HepG2 (cell line): ENCODE measurements at regions not wholly inside any gene's neighbourhood (a gene's known extent, or its start where the extent isn't known, plus 50 kb on each side); places are given as distances from the start of the nearest gene placed in this dataset.

Experiments
- ATAC-seq: fragments of 200-7000 bp; cut with Tn5 transposase; 3 replicates; pipeline ENCODE4 v1.9.1; 2020; ENCODE audit warnings: mild to moderate bottlenecking, moderate library complexity
- BruUV-seq: library from RNA; stranded (reverse); fragments of 400-500 nt; replicated peaks from 2 replicates; lab custom pipeline; 2021; lab: Mats Ljungman, UMichigan
- CTCF ChIA-PET: fragments of 300-600 bp; formaldehyde crosslinking; extraction: SDS; loops from one replicate; lab custom pipeline; 2021; ENCODE audit warnings: low total read pairs, inconsistent platforms, low intra/inter-chr PET ratio; lab: Yijun Ruan, JAX
- POLR2A ChIA-PET: fragments of 350-600 bp; sonication (Branson Sonifier 250); formaldehyde crosslinking; loops from one replicate; lab custom pipeline; 2020; ENCODE audit warnings: antibody characterized with exemption, inconsistent platforms; lab: Yijun Ruan, JAX
- DNase-seq: peaks from one replicate; pipeline ENCODE4 v3.0.0-alpha.2; 2015; ENCODE audit warnings: low spot score
- FAIRE-seq: peaks from 3 replicates; lab custom pipeline; 2011; peaks lifted over from hg19 to GRCh38; lab: Jason Lieb, UNC
- H2AFZ ChIP-seq: one replicate; pipeline ENCODE4 v1.6.1; 2011; ENCODE audit warnings: low read length, inconsistent platforms
- H3K27ac ChIP-seq: fragments of 300-600 bp; 3 replicates; pipeline ENCODE4 v1.8.0; 2011; ENCODE audit warnings: mixed run types, mild to moderate bottlenecking, mixed read lengths, low read length, inconsistent platforms; ENCODE audit not compliant: insufficient read depth; ENCODE audit errors: extremely low read length
- H3K27me3 ChIP-seq, 2 experiments: fragments of 200-600 bp in 1 of 2; 2 replicates in 1 of 2; 3 replicates in 1 of 2; pipeline versions ENCODE4 v1.6.0 to v1.8.0; 2011; ENCODE audit warnings: low read length in 2 of 2, mild to moderate bottlenecking in 2 of 2, moderate library complexity in 2 of 2, inconsistent platforms in 1 of 2; ENCODE audit not compliant: insufficient read depth in 2 of 2, control insufficient read depth in 1 of 2
- H3K36me3 ChIP-seq, 2 experiments: fragments of 200-600 bp in 1 of 2; replicated peaks in 1 of 2; 2 replicates in 1 of 2; 3 replicates in 1 of 2; pipeline versions ENCODE4 v1.5.1 to v1.8.0; 2011; ENCODE audit warnings: low read length in 2 of 2, inconsistent platforms in 1 of 2; ENCODE audit not compliant: insufficient read depth in 2 of 2, control insufficient read depth in 1 of 2
- H3K4me1 ChIP-seq: 2 replicates; pipeline ENCODE4 v1.5.1; 2012; ENCODE audit warnings: low read length, inconsistent platforms; ENCODE audit not compliant: insufficient read depth
- H3K4me2 ChIP-seq: 2 replicates; pipeline ENCODE4 v1.6.0; 2011; ENCODE audit warnings: low read depth, low read length, inconsistent platforms
- H3K4me3 ChIP-seq, 3 experiments: fragments of 200-600 bp in 1 of 3; sonication (generic), shearing (Covaris generic) in 1 of 3; replicated peaks in 1 of 3; 2 replicates each; pipeline ENCODE4 v1.5.1; 2011 to 2016; ENCODE audit warnings: low read length in 3 of 3, inconsistent platforms in 2 of 3, low read depth in 2 of 3, mild to moderate bottlenecking in 2 of 3, control low read depth in 1 of 3, mixed read lengths in 1 of 3; ENCODE audit not compliant: insufficient read depth in 1 of 3
- H3K79me2 ChIP-seq: one replicate; pipeline ENCODE4 v1.6.1; 2011; ENCODE audit warnings: low read length, inconsistent platforms; ENCODE audit not compliant: insufficient read depth
- H3K9ac ChIP-seq: 2 replicates; pipeline ENCODE4 v1.6.0; 2011; ENCODE audit warnings: mild to moderate bottlenecking, low read depth, low read length, inconsistent platforms; ENCODE audit not compliant: insufficient read depth
- H3K9me3 ChIP-seq: 2 replicates; pipeline ENCODE4 v1.5.1; 2012; ENCODE audit warnings: mild to moderate bottlenecking, low read length
- H4K20me1 ChIP-seq: 2 replicates; pipeline ENCODE4 v1.6.0; 2011; ENCODE audit warnings: inconsistent platforms, mild to moderate bottlenecking, low read length, moderate library complexity; ENCODE audit not compliant: insufficient read depth
- AFF4 ChIP-seq: sonication (generic); formaldehyde crosslinking; IDR thresholded peaks from 2 replicates; pipeline ENCODE4 v1.4.0; 2020; ENCODE audit warnings: missing genetic modification reagents
- HHEX ChIP-seq: IDR thresholded peaks from 2 replicates; pipeline ENCODE4 v1.6.1; 2016; ENCODE audit warnings: control low read depth
- HOMEZ ChIP-seq: IDR thresholded peaks from 2 replicates; pipeline ENCODE4 v1.6.1; 2016; ENCODE audit warnings: low read depth
- HOXA3 ChIP-seq: sonication (generic); formaldehyde crosslinking; IDR thresholded peaks from 2 replicates; pipeline ENCODE4 v1.5.0; 2020; ENCODE audit warnings: missing genetic modification reagents
- IRF9 ChIP-seq: sonication (generic); formaldehyde crosslinking; IDR thresholded peaks from 2 replicates; pipeline ENCODE4 v1.8.0; 2022; ENCODE audit warnings: missing genetic modification reagents, mild to moderate bottlenecking, borderline replicate concordance
- MLLT10 ChIP-seq: sonication (generic); formaldehyde crosslinking; IDR thresholded peaks from 2 replicates; pipeline ENCODE4 v1.4.0; 2020; ENCODE audit warnings: missing genetic modification reagents
- MXI1 ChIP-seq: IDR thresholded peaks from 3 replicates; pipeline ENCODE4 v1.6.1; 2012; ENCODE audit warnings: low read depth, low read length, inconsistent platforms, borderline replicate concordance
- TBP ChIP-seq: sonication (generic); formaldehyde crosslinking; IDR thresholded peaks from 2 replicates; pipeline ENCODE4 v1.5.0; 2020; ENCODE audit warnings: missing genetic modification reagents
- ZBTB44 ChIP-seq: sonication (generic); formaldehyde crosslinking; IDR thresholded peaks from 2 replicates; pipeline ENCODE4 v1.4.0; 2020; ENCODE audit warnings: missing genetic modification reagents
- ZNF207 ChIP-seq: fragments of 450-650 bp; IDR thresholded peaks from 2 replicates; pipeline ENCODE4 v1.6.1; 2016; ENCODE audit warnings: antibody characterized with exemption, borderline replicate concordance
- ZNF263 ChIP-seq: sonication (generic); formaldehyde crosslinking; IDR thresholded peaks from 2 replicates; pipeline ENCODE4 v1.4.0; 2020; ENCODE audit warnings: missing genetic modification reagents
- ZNF337 ChIP-seq: sonication (generic); formaldehyde crosslinking; IDR thresholded peaks from 2 replicates; pipeline ENCODE4 v1.5.1; 2020; ENCODE audit warnings: missing genetic modification reagents, low read depth, mild to moderate bottlenecking, borderline replicate concordance
- ZNF605 ChIP-seq: sonication (generic); formaldehyde crosslinking; IDR thresholded peaks from 2 replicates; pipeline ENCODE4 v1.8.0; 2022; ENCODE audit warnings: mild to moderate bottlenecking, missing genetic modification reagents
- ZNF768 ChIP-seq: sonication (generic); formaldehyde crosslinking; IDR thresholded peaks from 2 replicates; pipeline ENCODE4 v1.4.0; 2020; ENCODE audit warnings: missing genetic modification reagents
- ZNF782 ChIP-seq: sonication (generic); formaldehyde crosslinking; IDR thresholded peaks from 2 replicates; pipeline ENCODE4 v1.4.0; 2020; ENCODE audit warnings: missing genetic modification reagents, mild to moderate bottlenecking, borderline replicate concordance
- WGBS: methylation state at CpG from one replicate; pipeline ENCODE4 v1.1.6; 2017; ENCODE audit warnings: low lambda C conversion rate; 5-methylcytosine and 5-hydroxymethylcytosine counted together
- in situ Hi-C: cut with HindIII; loops from 2 replicates; pipeline ENCODE4 v1.10.0; 2017; ENCODE audit warnings: low pct_unique_long_range_greater_than_20kb; ENCODE audit not compliant: extremely low pct_ligation_motif_present
- intact Hi-C: fragments of 100-400 bp; cut with micrococcal nuclease; formaldehyde crosslinking; loops from one replicate; pipeline ENCODE4 v1.10.0; 2022; ENCODE audit not compliant: unreplicated experiment

- H3K4me2 ChIP-seq, result no peak overlapping the region
- no TSS peak for BruUV-seq
- CTCF ChIA-PET, result no interaction called here
- H3K4me3 ChIP-seq, result no peak overlapping the region
- no peaks in the 10 kb centered on the region for H4K20me1 ChIP-seq
- H3K27ac ChIP-seq, result no peak overlapping the region
- FAIRE-seq (no peak), DNase-seq (no peak), ATAC-seq (no peak)
- no peaks in the 10 kb centered on the region for H3K79me2 ChIP-seq
- in situ Hi-C loops (no loop called here), intact Hi-C loops (no loop called here)
- H2AFZ ChIP-seq, result no peak overlapping the region
- H3K27me3 ChIP-seq, result peaks cover 0 to 7% of the 10 kb centered on the region in 2 experiments; a peak in 2 of 5 replicates
- H3K9ac ChIP-seq, result no peak overlapping the region
- no peaks in the 10 kb centered on the region for H3K4me1 ChIP-seq
- WGBS, result 19% methylated on average over 2 of the region's 2 CpGs
- TF ChIP-seq MXI1, result no peak
- TF ChIP-seq ZNF605 (CRISPR knock-in tag), result no peak
- no peak for TF ChIP-seq TBP (CRISPR knock-in tag)
- TF ChIP-seq HHEX, result no peak
- no peak for TF ChIP-seq HOXA3 (CRISPR knock-in tag)
- no peak for TF ChIP-seq MLLT10 (CRISPR knock-in tag)
- TF ChIP-seq AFF4 (CRISPR knock-in tag), result no peak
- TF ChIP-seq IRF9 (CRISPR knock-in tag), result no peak
- TF ChIP-seq ZBTB44 (CRISPR knock-in tag), result no peak
- TF ChIP-seq ZNF768 (CRISPR knock-in tag), result no peak
- no peak for TF ChIP-seq HOMEZ (CRISPR knock-in tag)
- no peak for TF ChIP-seq ZNF782 (CRISPR knock-in tag)
- no peak for TF ChIP-seq ZNF337 (CRISPR knock-in tag)
- TF ChIP-seq ZNF207, result no peak
- no peak for TF ChIP-seq ZNF263 (CRISPR knock-in tag)
- POLR2A ChIA-PET, result no interaction called here
- H3K9me3 ChIP-seq, result no peaks in the 10 kb centered on the region
- H3K36me3 ChIP-seq, result no peaks in the 10 kb centered on the region
Measured at GRCh38 chr9:71514344-71514975, 253.9 kb downstream of the CEMIP2 start.
